Fibroblast of lung (primary cell): ENCODE measurements at regions not wholly inside any gene's neighbourhood (a gene's known extent, or its start where the extent isn't known, plus 50 kb on each side); places are given as distances from the start of the nearest gene placed in this dataset.

Experiments used
- DNase-seq, 2 donors: peaks; one replicate each; pipeline versions ENCODE4 v3.0.0 to v3.0.0-alpha.2; 2010; ENCODE audit warnings: low read depth in 2 of 2
- H2AFZ ChIP-seq: 2 replicates; pipeline ENCODE4 v1.5.1; 2012; ENCODE audit warnings: low read length, control low read depth, inconsistent platforms
- H3K27ac ChIP-seq: 2 replicates; pipeline ENCODE4 v1.5.1; 2011; ENCODE audit warnings: low read length, control low read depth; ENCODE audit not compliant: insufficient read depth
- H3K27me3 ChIP-seq: 2 replicates; pipeline ENCODE4 v1.5.1; 2011; ENCODE audit warnings: mild to moderate bottlenecking, low read length; ENCODE audit not compliant: control insufficient read depth, insufficient read depth
- H3K36me3 ChIP-seq: 2 replicates; pipeline ENCODE4 v1.5.1; 2011; ENCODE audit warnings: low read length; ENCODE audit not compliant: control insufficient read depth, insufficient read depth
- H3K4me1 ChIP-seq: 2 replicates; pipeline ENCODE4 v1.5.1; 2011; ENCODE audit warnings: low read length; ENCODE audit not compliant: control insufficient read depth, insufficient read depth; ENCODE audit errors: extremely low read depth
- H3K4me2 ChIP-seq: 2 replicates; pipeline ENCODE4 v1.5.1; 2011; ENCODE audit warnings: low read length, control low read depth; ENCODE audit not compliant: insufficient read depth; ENCODE audit errors: extremely low read depth
- H3K4me3 ChIP-seq, 4 experiments: fragments of 200-600 bp in 1 of 4; sonication (generic) in 1 of 4; replicated peaks in 1 of 4; 2 replicates each; pipeline ENCODE4 v1.5.1; 2011 to 2016; ENCODE audit warnings: low read length in 4 of 4, low read depth in 3 of 4, mild to moderate bottlenecking in 3 of 4, control low read depth in 2 of 4, inconsistent platforms in 1 of 4, mixed read lengths in 1 of 4; ENCODE audit not compliant: insufficient read depth in 1 of 4; ENCODE audit errors: control extremely low read depth in 1 of 4
- H3K79me2 ChIP-seq: 2 replicates; pipeline ENCODE4 v1.5.1; 2012; ENCODE audit warnings: mild to moderate bottlenecking, low read length, inconsistent platforms; ENCODE audit not compliant: control insufficient read depth, insufficient read depth
- H3K9ac ChIP-seq: 2 replicates; pipeline ENCODE4 v1.5.1; 2011; ENCODE audit warnings: mild to moderate bottlenecking, low read length, control low read depth; ENCODE audit not compliant: insufficient read depth
- H3K9me3 ChIP-seq: 2 replicates; pipeline ENCODE4 v1.5.1; 2012; ENCODE audit warnings: low read depth, low read length; ENCODE audit not compliant: control insufficient read depth, insufficient read depth
- H4K20me1 ChIP-seq: 2 replicates; pipeline ENCODE4 v1.5.1; 2011; ENCODE audit warnings: low read length; ENCODE audit not compliant: control insufficient read depth, insufficient read depth; ENCODE audit errors: extremely low read depth
- EZH2 ChIP-seq: IDR thresholded peaks from 2 replicates; pipeline ENCODE4 v1.5.1; 2012; ENCODE audit warnings: low read length, control low read depth, mild to moderate bottlenecking; ENCODE audit errors: missing control alignments
- TF ChIP-seq, protein P1 (sequence below), 2 donors: IDR thresholded peaks in 1 of 2; conservative IDR thresholded peaks in 1 of 2; 1 replicate in 1 of 2; 2 replicates in 1 of 2; pipeline ENCODE4 v1.5.1; 2011 to 2012; ENCODE audit warnings: low read length in 2 of 2, control low read depth in 1 of 2, inconsistent platforms in 1 of 2, low read depth in 1 of 2, mild to moderate bottlenecking in 1 of 2

DNA sequence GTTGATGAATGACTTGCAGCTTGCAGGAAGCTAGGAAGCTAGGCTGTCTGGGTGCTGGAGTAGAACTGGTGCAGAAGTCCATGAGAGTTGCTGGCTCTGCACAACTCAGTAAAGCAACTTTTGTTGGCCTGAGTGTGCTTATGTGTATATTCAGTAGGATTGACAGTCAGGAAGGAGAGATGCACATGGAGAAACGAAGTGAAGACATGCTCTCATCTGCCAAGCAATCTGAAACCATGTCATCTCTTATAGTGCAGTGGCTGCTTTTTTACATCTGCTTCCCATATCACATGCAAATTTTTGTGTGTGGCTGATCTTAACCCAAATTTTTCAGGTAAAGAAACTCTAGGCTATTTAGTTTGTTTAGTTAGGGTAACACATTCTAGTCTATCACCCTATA lies 252.4 kb upstream of the HS3ST5 start:
- TF ChIP-seq, protein P1, sequence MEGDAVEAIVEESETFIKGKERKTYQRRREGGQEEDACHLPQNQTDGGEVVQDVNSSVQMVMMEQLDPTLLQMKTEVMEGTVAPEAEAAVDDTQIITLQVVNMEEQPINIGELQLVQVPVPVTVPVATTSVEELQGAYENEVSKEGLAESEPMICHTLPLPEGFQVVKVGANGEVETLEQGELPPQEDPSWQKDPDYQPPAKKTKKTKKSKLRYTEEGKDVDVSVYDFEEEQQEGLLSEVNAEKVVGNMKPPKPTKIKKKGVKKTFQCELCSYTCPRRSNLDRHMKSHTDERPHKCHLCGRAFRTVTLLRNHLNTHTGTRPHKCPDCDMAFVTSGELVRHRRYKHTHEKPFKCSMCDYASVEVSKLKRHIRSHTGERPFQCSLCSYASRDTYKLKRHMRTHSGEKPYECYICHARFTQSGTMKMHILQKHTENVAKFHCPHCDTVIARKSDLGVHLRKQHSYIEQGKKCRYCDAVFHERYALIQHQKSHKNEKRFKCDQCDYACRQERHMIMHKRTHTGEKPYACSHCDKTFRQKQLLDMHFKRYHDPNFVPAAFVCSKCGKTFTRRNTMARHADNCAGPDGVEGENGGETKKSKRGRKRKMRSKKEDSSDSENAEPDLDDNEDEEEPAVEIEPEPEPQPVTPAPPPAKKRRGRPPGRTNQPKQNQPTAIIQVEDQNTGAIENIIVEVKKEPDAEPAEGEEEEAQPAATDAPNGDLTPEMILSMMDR (conservative IDR thresholded peaks at IDR 0.05 in 1 of 2, IDR thresholded peaks at IDR 0.05 in 1 of 2; ENCODE audit: low read depth in 1 of 2, low read length in 2 of 2): no peak
- TF ChIP-seq EZH2: no peak
- H3K4me3 ChIP-seq: no peak overlapping the region
- no peak overlapping the region for H2AFZ ChIP-seq
- no peak for DNase-seq
- H3K9ac ChIP-seq: no peak overlapping the region
- no peak overlapping the region for H3K27ac ChIP-seq
- H3K79me2 ChIP-seq: no peaks in the 10 kb centered on the region
- H3K4me2 ChIP-seq: no peak overlapping the region
- no peaks in the 10 kb centered on the region for H3K9me3 ChIP-seq
- no peaks in the 10 kb centered on the region for H3K36me3 ChIP-seq
- no peaks in the 10 kb centered on the region for H4K20me1 ChIP-seq
- no peaks in the 10 kb centered on the region for H3K4me1 ChIP-seq
- H3K27me3 ChIP-seq: no peaks in the 10 kb centered on the region

DNA sequence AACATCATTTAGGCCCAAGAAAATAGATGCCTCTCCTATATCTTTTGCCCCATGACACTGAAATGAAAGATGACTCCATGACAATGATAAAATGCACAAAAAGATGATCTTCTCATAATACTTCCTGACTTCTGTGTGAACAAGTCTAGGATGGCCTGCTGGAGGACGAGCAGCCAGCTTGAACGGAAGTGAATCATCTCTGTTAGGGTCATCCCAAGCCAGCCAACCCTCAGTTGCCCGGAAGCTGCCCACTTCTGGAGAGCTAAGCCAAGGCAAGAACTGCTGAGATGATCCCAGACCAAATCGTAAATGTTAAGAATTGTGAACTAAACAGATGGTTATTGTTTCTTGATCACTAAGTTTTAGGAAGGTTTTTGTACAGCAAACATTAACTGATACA lies 249.7 kb upstream of the HS3ST5 start:
- no peaks in the 10 kb centered on the region for H3K27me3 ChIP-seq
- H3K27ac ChIP-seq: no peak overlapping the region
- H3K9me3 ChIP-seq: no peaks in the 10 kb centered on the region
- H3K79me2 ChIP-seq: no peaks in the 10 kb centered on the region
- H3K36me3 ChIP-seq: no peaks in the 10 kb centered on the region
- TF ChIP-seq, protein P1 (conservative IDR thresholded peaks at IDR 0.05 in 1 of 2, IDR thresholded peaks at IDR 0.05 in 1 of 2; ENCODE audit: low read depth in 1 of 2, low read length in 2 of 2): no peak
- no peak for TF ChIP-seq EZH2
- no peak overlapping the region for H3K4me2 ChIP-seq
- no peak overlapping the region for H2AFZ ChIP-seq
- no peak for DNase-seq
- H3K9ac ChIP-seq: no peak overlapping the region
- H3K4me1 ChIP-seq: no peaks in the 10 kb centered on the region
- H3K4me3 ChIP-seq: no peak overlapping the region
- no peaks in the 10 kb centered on the region for H4K20me1 ChIP-seq

DNA sequence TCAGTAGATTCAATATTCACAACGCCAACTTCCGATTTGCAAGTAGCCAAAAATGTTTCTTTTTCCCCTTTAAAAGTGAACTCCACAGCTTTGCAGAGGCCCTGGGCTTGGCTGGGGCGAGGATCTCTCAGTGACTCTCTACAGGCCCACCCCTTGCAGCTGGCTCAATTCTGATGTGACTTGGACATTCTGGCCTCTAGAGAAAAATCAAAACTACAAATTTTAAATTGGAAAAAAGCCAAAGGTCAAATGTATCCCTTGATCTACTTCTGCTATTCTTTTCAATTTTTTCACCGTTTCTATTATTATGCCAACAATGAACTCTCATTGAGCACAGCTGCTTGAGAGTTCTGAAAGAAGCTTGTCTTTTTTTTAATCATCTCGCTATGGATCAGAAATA lies 245.9 kb upstream of the HS3ST5 start:
- no peak overlapping the region for H3K4me2 ChIP-seq
- no peaks in the 10 kb centered on the region for H3K36me3 ChIP-seq
- H3K4me3 ChIP-seq: no peak overlapping the region
- TF ChIP-seq EZH2: no peak
- TF ChIP-seq, protein P1 (conservative IDR thresholded peaks at IDR 0.05 in 1 of 2, IDR thresholded peaks at IDR 0.05 in 1 of 2; ENCODE audit: low read depth in 1 of 2, low read length in 2 of 2): no peak
- H3K9me3 ChIP-seq: no peaks in the 10 kb centered on the region
- no peaks in the 10 kb centered on the region for H3K79me2 ChIP-seq
- no peak for DNase-seq
- H3K27ac ChIP-seq: no peak overlapping the region
- no peaks in the 10 kb centered on the region for H3K4me1 ChIP-seq
- no peaks in the 10 kb centered on the region for H3K27me3 ChIP-seq
- no peak overlapping the region for H2AFZ ChIP-seq
- no peak overlapping the region for H3K9ac ChIP-seq
- H4K20me1 ChIP-seq: no peaks in the 10 kb centered on the region
